ENCODE measurements at regions not wholly inside any gene's neighbourhood (a gene's known extent, or its start where the extent isn't known, plus 50 kb on each side); places are given as distances from the start of the nearest gene placed in this dataset.

DNA sequence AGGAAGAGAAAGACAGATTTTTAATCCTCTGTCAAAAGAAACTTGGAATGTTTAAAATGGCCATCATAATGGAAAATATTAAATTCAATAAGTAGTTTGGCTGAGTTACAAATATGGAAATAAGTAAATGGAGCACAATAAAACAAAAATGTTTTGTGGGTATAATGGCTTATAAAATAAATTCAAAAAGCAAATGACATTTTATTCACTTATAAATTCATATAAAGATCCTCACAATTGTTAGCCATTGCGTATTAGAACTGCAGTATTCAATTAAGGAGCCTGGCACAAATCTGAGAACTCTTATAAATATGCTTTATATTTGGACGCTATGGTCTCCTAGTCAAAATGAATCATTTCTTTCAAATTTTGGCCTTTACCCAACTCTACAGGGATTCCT is 339.0 kb upstream of the PABPC4L start:
- Mint-ChIP-seq H3K4me1 (no peaks in the 10 kb centered on the region; the same call in 2 of the 3 replicates), H3K36me3 (ENCODE audit: low read depth) (peaks cover 3% of the 10 kb centered on the region; the same call in 2 of the 3 replicates), H3K9me3 (no peaks in the 10 kb centered on the region), H3K27ac (no peak overlapping the region), H3K27me3 (ENCODE audit: insufficient read depth, low read depth, poor library complexity) (no peaks in the 10 kb centered on the region), H3K4me3 (no peak overlapping the region)
- Histone ChIP-seq H4K20me1 (replicated peaks; ENCODE audit: insufficient read depth) (no peaks in the 10 kb centered on the region), H3K4me3 (no peak overlapping the region), H3F3A (replicated peaks; ENCODE audit: low read depth) (no peaks in the 10 kb centered on the region), H3K79me2 (replicated peaks; ENCODE audit: insufficient read depth) (no peaks in the 10 kb centered on the region), H3K4me1 (ENCODE audit: insufficient read depth) (no peaks in the 10 kb centered on the region), H2AFZ (no peak overlapping the region), H3K9me2 (ENCODE audit: insufficient read depth) (no peaks in the 10 kb centered on the region), H3K27me3 (ENCODE audit: insufficient read depth) (no peaks in the 10 kb centered on the region), H3K4me2 (no peak overlapping the region), H3K36me3 (ENCODE audit: insufficient read depth) (no peaks in the 10 kb centered on the region), H3K27ac (ENCODE audit: low read depth) (no peak overlapping the region)
- DNase-seq (ENCODE audit: low spot score) = no peak
- no peak for ATAC-seq
- TF ChIP-seq, protein P1, sequence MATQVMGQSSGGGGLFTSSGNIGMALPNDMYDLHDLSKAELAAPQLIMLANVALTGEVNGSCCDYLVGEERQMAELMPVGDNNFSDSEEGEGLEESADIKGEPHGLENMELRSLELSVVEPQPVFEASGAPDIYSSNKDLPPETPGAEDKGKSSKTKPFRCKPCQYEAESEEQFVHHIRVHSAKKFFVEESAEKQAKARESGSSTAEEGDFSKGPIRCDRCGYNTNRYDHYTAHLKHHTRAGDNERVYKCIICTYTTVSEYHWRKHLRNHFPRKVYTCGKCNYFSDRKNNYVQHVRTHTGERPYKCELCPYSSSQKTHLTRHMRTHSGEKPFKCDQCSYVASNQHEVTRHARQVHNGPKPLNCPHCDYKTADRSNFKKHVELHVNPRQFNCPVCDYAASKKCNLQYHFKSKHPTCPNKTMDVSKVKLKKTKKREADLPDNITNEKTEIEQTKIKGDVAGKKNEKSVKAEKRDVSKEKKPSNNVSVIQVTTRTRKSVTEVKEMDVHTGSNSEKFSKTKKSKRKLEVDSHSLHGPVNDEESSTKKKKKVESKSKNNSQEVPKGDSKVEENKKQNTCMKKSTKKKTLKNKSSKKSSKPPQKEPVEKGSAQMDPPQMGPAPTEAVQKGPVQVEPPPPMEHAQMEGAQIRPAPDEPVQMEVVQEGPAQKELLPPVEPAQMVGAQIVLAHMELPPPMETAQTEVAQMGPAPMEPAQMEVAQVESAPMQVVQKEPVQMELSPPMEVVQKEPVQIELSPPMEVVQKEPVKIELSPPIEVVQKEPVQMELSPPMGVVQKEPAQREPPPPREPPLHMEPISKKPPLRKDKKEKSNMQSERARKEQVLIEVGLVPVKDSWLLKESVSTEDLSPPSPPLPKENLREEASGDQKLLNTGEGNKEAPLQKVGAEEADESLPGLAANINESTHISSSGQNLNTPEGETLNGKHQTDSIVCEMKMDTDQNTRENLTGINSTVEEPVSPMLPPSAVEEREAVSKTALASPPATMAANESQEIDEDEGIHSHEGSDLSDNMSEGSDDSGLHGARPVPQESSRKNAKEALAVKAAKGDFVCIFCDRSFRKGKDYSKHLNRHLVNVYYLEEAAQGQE (IDR thresholded peaks at IDR 0.05; ENCODE audit: unreplicated experiment) = no peak
- TF ChIP-seq POLR2AphosphoS5 (IDR thresholded peaks at IDR 0.05; ENCODE audit: low read depth) = no peak
- TF ChIP-seq NANOG (IDR thresholded peaks at IDR 0.05; ENCODE audit: borderline replicate concordance) = no peak
- TF ChIP-seq CREB1 (CRISPR knock-in tag; IDR thresholded peaks at IDR 0.05; ENCODE audit: low read depth) = no peak

DNA sequence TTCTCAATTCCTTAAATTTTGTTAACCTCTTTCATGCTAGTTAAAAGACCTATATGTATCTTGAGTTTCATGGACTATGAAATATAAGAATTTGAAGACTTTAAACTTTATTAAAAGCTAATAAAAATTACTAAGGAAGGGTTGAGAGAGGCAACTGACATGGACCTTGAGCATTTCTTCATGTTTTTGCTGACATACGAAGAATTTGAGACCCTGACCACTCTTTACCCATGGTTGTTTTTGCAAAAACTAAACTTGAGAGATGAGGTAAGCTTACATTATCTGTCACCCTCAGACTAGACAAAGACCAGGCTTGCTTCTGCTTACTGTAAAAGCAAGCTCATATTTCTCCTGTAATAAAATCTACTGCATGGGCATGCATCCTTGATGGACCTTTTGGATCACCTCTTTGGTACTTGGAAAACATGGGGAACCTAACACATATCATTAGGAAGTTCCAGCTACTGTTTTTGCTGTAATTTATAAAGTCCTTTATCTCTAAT is 338.2 kb upstream of the PABPC4L start:
- no peak overlapping the region for H3K27ac ChIP-seq (ENCODE audit: low read depth)
- TF ChIP-seq, protein P2, sequence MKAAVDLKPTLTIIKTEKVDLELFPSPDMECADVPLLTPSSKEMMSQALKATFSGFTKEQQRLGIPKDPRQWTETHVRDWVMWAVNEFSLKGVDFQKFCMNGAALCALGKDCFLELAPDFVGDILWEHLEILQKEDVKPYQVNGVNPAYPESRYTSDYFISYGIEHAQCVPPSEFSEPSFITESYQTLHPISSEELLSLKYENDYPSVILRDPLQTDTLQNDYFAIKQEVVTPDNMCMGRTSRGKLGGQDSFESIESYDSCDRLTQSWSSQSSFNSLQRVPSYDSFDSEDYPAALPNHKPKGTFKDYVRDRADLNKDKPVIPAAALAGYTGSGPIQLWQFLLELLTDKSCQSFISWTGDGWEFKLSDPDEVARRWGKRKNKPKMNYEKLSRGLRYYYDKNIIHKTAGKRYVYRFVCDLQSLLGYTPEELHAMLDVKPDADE (IDR thresholded peaks at IDR 0.05) = no peak
- TF ChIP-seq STAT1 (IDR thresholded peaks at IDR 0.05; ENCODE audit: unreplicated experiment) (no peak), ZNF114 (CRISPR knock-in tag; IDR thresholded peaks at IDR 0.05) (no peak), JUNB (IDR thresholded peaks at IDR 0.05; ENCODE audit: unreplicated experiment) (no peak)
- TF ChIP-seq, protein P1 (IDR thresholded peaks at IDR 0.05; ENCODE audit: unreplicated experiment) = no peak

More for the DNA sequence above, 338.2 kb upstream of the PABPC4L start:
- Mint-ChIP-seq H3K4me1 (no peaks in the 10 kb centered on the region; the same call in 2 of the 3 replicates), H3K36me3 (ENCODE audit: low read depth) (peaks cover 3% of the 10 kb centered on the region; the same call in 2 of the 3 replicates), H3K27ac (no peak overlapping the region), H3K4me3 (no peak overlapping the region), H3K9me3 (no peaks in the 10 kb centered on the region), H3K27me3 (ENCODE audit: insufficient read depth, low read depth, poor library complexity) (no peaks in the 10 kb centered on the region)
- Histone ChIP-seq H3K4me3 (no peak overlapping the region), H3K79me2 (replicated peaks; ENCODE audit: insufficient read depth) (no peaks in the 10 kb centered on the region), H3K36me3 (ENCODE audit: insufficient read depth) (no peaks in the 10 kb centered on the region), H2AFZ (no peak overlapping the region), H3K27me3 (ENCODE audit: insufficient read depth) (no peaks in the 10 kb centered on the region), H4K20me1 (replicated peaks; ENCODE audit: insufficient read depth) (no peaks in the 10 kb centered on the region), H3F3A (replicated peaks; ENCODE audit: low read depth) (no peaks in the 10 kb centered on the region), H3K4me2 (no peak overlapping the region), H3K4me1 (ENCODE audit: insufficient read depth) (no peaks in the 10 kb centered on the region), H3K9me2 (ENCODE audit: insufficient read depth) (no peaks in the 10 kb centered on the region; the same call in 1 of the 2 replicates)
- ATAC-seq = no peak
- no peak for DNase-seq (ENCODE audit: low spot score)
